A549 (cell line): ENCODE measurements at regions not wholly inside any gene's neighbourhood (a gene's known extent, or its start where the extent isn't known, plus 50 kb on each side); places are given as distances from the start of the nearest gene placed in this dataset.

Source experiments
- ATAC-seq, 2 experiments: fragments of 200-7000 bp in 1 of 2; fragments of >200 bp in 1 of 2; cut with Nextera tagmentation in 1 of 2; cut with Tn5 transposase in 1 of 2; 3 replicates each; pipeline versions ENCODE4 v1.8.0 to v1.9.1; 2018 to 2020; ENCODE audit warnings: mild to moderate bottlenecking in 1 of 2, moderate library complexity in 1 of 2
- CTCF ChIA-PET: fragments of 300-600 bp; sonication (Branson Sonifier 250); formaldehyde crosslinking; extraction: SDS; loops from one replicate; lab custom pipeline; 2021; ENCODE audit warnings: antibody characterized with exemption, inconsistent platforms; lab: Yijun Ruan, JAX
- POLR2A ChIA-PET: fragments of 350-600 bp; formaldehyde crosslinking; extraction: SDS; loops from one replicate; lab custom pipeline; 2021; ENCODE audit warnings: antibody characterized with exemption, inconsistent platforms; lab: Yijun Ruan, JAX
- DNase-seq, 2 experiments: peaks; one replicate each; pipeline versions ENCODE4 v3.0.0 to v3.0.0-alpha.2; 2011 to 2016; ENCODE audit warnings: low read depth in 1 of 2, low spot score in 1 of 2
- FAIRE-seq: peaks from 2 replicates; lab custom pipeline; 2011; peaks lifted over from hg19 to GRCh38; lab: Jason Lieb, UNC
- H3K27ac ChIP-seq, 2 experiments: fragments of >200 bp; sonication (Bioruptor Twin); formaldehyde crosslinking; 3 replicates each; pipeline ENCODE4 v1.5.1; 2016 to 2017
- H3K4me1 ChIP-seq: fragments of >200 bp; sonication (Bioruptor Twin); formaldehyde crosslinking; 3 replicates; pipeline ENCODE4 v1.6.1; 2016
- H3K4me2 ChIP-seq: fragments of >200 bp; sonication (Bioruptor Twin); formaldehyde crosslinking; 3 replicates; pipeline ENCODE4 v1.6.1; 2016
- H3K4me3 ChIP-seq: fragments of >200 bp; sonication (Bioruptor Twin); formaldehyde crosslinking; 3 replicates; pipeline ENCODE4 v1.5.1; 2016
- H3K9me3 ChIP-seq: fragments of >200 bp; sonication (Bioruptor Twin); formaldehyde crosslinking; 3 replicates; pipeline ENCODE4 v1.6.1; 2016
- ATOH8 ChIP-seq: fragments of 250-450 bp; sonication (Bioruptor Pico); IDR thresholded peaks from 2 replicates; pipeline ENCODE4 v1.5.0; 2020; ENCODE audit warnings: low read depth, mild to moderate bottlenecking, moderate library complexity
- BCL3 ChIP-seq: fragments of >200 bp; sonication (Bioruptor Twin); formaldehyde crosslinking; IDR thresholded peaks from 3 replicates; pipeline ENCODE4 v1.6.1; 2016
- BHLHE40 ChIP-seq: IDR thresholded peaks from 2 replicates; pipeline ENCODE4 v1.6.1; 2012; ENCODE audit warnings: low read depth, low read length, inconsistent platforms
- CBX2 ChIP-seq: fragments of 200-600 bp; sonication (generic); IDR thresholded peaks from 2 replicates; pipeline ENCODE4 v1.6.1; 2016; ENCODE audit warnings: low read depth, mild to moderate bottlenecking, borderline replicate concordance
- ELK1 ChIP-seq: fragments of 150-350 bp; IDR thresholded peaks from 2 replicates; pipeline ENCODE4 v1.6.1; 2014; ENCODE audit warnings: low read depth, mild to moderate bottlenecking, low read length
- EP300 ChIP-seq, 2 experiments: fragments of >200 bp; sonication (Bioruptor Twin); formaldehyde crosslinking; IDR thresholded peaks; 2 replicates in 1 of 2; 3 replicates in 1 of 2; pipeline ENCODE4 v1.6.1; 2016 to 2017
- FOSB ChIP-seq: fragments of 250-450 bp; sonication (Bioruptor Pico); IDR thresholded peaks from 2 replicates; pipeline ENCODE4 v1.5.0; 2020; ENCODE audit warnings: mild to moderate bottlenecking, moderate library complexity
- FOXS1 ChIP-seq: fragments of 250-450 bp; sonication (Bioruptor Pico); IDR thresholded peaks from 2 replicates; pipeline ENCODE4 v1.5.0; 2020; ENCODE audit warnings: mild to moderate bottlenecking, moderate library complexity
- HOXB13 ChIP-seq: fragments of 250-450 bp; sonication (Bioruptor Pico); IDR thresholded peaks from 2 replicates; pipeline ENCODE4 v1.5.0; 2020; ENCODE audit warnings: low read depth, mild to moderate bottlenecking, moderate library complexity
- JUNB ChIP-seq: fragments of >200 bp; sonication (Bioruptor Twin); formaldehyde crosslinking; IDR thresholded peaks from 2 replicates; pipeline ENCODE4 v1.6.1; 2016
- KDM5A ChIP-seq: fragments of 200-600 bp; sonication (generic); IDR thresholded peaks from 2 replicates; pipeline ENCODE4 v1.6.1; 2016; ENCODE audit warnings: antibody characterized with exemption, mild to moderate bottlenecking
- MAZ ChIP-seq: fragments of 150-350 bp; IDR thresholded peaks from 2 replicates; pipeline ENCODE4 v1.6.1; 2014; ENCODE audit warnings: antibody characterized with exemption, low read depth, low read length, borderline replicate concordance
- NPAS2 ChIP-seq: fragments of 250-450 bp; sonication (Bioruptor Pico); IDR thresholded peaks from 2 replicates; pipeline ENCODE4 v1.8.0; 2022; ENCODE audit warnings: mild to moderate bottlenecking, moderate library complexity, borderline replicate concordance
- PBX3 ChIP-seq: IDR thresholded peaks from 2 replicates; pipeline ENCODE4 v1.6.1; 2012
- RAD21 ChIP-seq, 2 experiments: fragments of >200 bp in 1 of 2; sonication (Bioruptor Twin) in 1 of 2; formaldehyde crosslinking in 1 of 2; IDR thresholded peaks in 1 of 2; conservative IDR thresholded peaks in 1 of 2; 2 replicates in 1 of 2; 3 replicates in 1 of 2; pipeline ENCODE4 v1.6.1; 2012 to 2018; ENCODE audit warnings: inconsistent platforms in 1 of 2
- RARB ChIP-seq: fragments of 250-450 bp; sonication (Bioruptor Pico); IDR thresholded peaks from 2 replicates; pipeline ENCODE4 v1.8.0; 2021; ENCODE audit warnings: mild to moderate bottlenecking, moderate library complexity
- REST ChIP-seq: fragments of 200-600 bp; sonication (generic); IDR thresholded peaks from 2 replicates; pipeline ENCODE4 v1.6.1; 2016; ENCODE audit warnings: antibody characterized with exemption, mild to moderate bottlenecking, moderate library complexity
- RFX5 ChIP-seq: fragments of 450-650 bp; IDR thresholded peaks from 2 replicates; pipeline ENCODE4 v1.7.1; 2014; ENCODE audit warnings: antibody characterized with exemption, mild to moderate bottlenecking, moderate library complexity
- SMC3 ChIP-seq: fragments of >200 bp; sonication (Bioruptor Twin); formaldehyde crosslinking; IDR thresholded peaks from 3 replicates; pipeline ENCODE4 v1.6.1; 2018; ENCODE audit warnings: inconsistent platforms
- TFCP2L1 ChIP-seq: fragments of 250-450 bp; sonication (Bioruptor Pico); IDR thresholded peaks from 2 replicates; pipeline ENCODE4 v1.5.0; 2021; ENCODE audit warnings: mild to moderate bottlenecking
- USF2 ChIP-seq: fragments of 450-650 bp; IDR thresholded peaks from 2 replicates; pipeline ENCODE4 v1.6.1; 2014; ENCODE audit warnings: antibody characterized with exemption
- ZFP36 ChIP-seq: fragments of 450-650 bp; IDR thresholded peaks from 2 replicates; pipeline ENCODE4 v1.6.1; 2014; ENCODE audit warnings: borderline replicate concordance; ENCODE audit not compliant: partially characterized antibody
- ZSCAN20 ChIP-seq: fragments of 250-450 bp; sonication (Bioruptor Pico); IDR thresholded peaks from 2 replicates; pipeline ENCODE4 v1.8.0; 2022; ENCODE audit warnings: mild to moderate bottlenecking, moderate library complexity
- WGBS: methylation state at CpG from one replicate; pipeline ENCODE4 v1.1.6; 2017; ENCODE audit errors: missing lambda C conversion rate; 5-methylcytosine and 5-hydroxymethylcytosine counted together

GRCh38 chr21:28865488-28866186 is 127.0 kb downstream of the LTN1 start:
- H3K9me3 ChIP-seq, result no peaks in the 10 kb centered on the region
- WGBS, result 87% methylated on average over 5 of the region's 5 CpGs
- DNase-seq (no peak), FAIRE-seq (no peak), ATAC-seq (no peak)
- H3K4me2 ChIP-seq, result no peak overlapping the region
- TF ChIP-seq KDM5A, result no peak
- no peak for TF ChIP-seq JUNB
- no peak for TF ChIP-seq ELK1
- no peak for TF ChIP-seq RAD21 (conservative IDR thresholded peaks at IDR 0.05 in 1 of 2, IDR thresholded peaks at IDR 0.05 in 1 of 2)
- TF ChIP-seq FOXS1 (CRISPR knock-in tag), result no peak
- TF ChIP-seq USF2, result no peak
- TF ChIP-seq RFX5, result no peak
- no peak for TF ChIP-seq CBX2
- TF ChIP-seq ZFP36, result no peak
- TF ChIP-seq SMC3, result no peak
- no peak for TF ChIP-seq FOSB (CRISPR knock-in tag)
- TF ChIP-seq NPAS2 (CRISPR knock-in tag), result no peak
- no peak for TF ChIP-seq ATOH8 (CRISPR knock-in tag)
- POLR2A ChIA-PET, result no interaction called here
- no peaks in the 10 kb centered on the region for H3K4me1 ChIP-seq
- no peak overlapping the region for H3K27ac ChIP-seq
- CTCF ChIA-PET, result no interaction called here
- no peak overlapping the region for H3K4me3 ChIP-seq

- TF ChIP-seq RFX5 (no peak), BHLHE40 (no peak), ATOH8 (CRISPR knock-in tag) (no peak), JUNB (no peak), RARB (no peak), ZSCAN20 (CRISPR knock-in tag) (no peak), EP300 (IDR thresholded peaks at IDR 0.05) (no peak), FOXS1 (CRISPR knock-in tag) (no peak), MAZ (no peak), BCL3 (no peak), PBX3 (no peak), HOXB13 (CRISPR knock-in tag) (no peak), REST (no peak), TFCP2L1 (CRISPR knock-in tag) (no peak)
These were observed 134.3 kb downstream of the LTN1 start for GRCh38 chr21:28858424-28858823.

More at GRCh38 chr21:28858424-28858823, 134.3 kb downstream of the LTN1 start:
- Histone ChIP-seq H3K4me1 (no peaks in the 10 kb centered on the region), H3K4me2 (no peak overlapping the region), H3K27ac (no peak overlapping the region), H3K4me3 (no peak overlapping the region), H3K9me3 (no peaks in the 10 kb centered on the region)
- ATAC-seq (no peak), DNase-seq (no peak), FAIRE-seq (no peak)
- POLR2A ChIA-PET, result no interaction called here
- 53% methylated on average over 3 of the region's 3 CpGs for WGBS
- CTCF ChIA-PET, result interaction anchor here (1.1 kb wide), 1 partner anchor 77 kb away, joined by 3 read pairs; no protein-coding TSS in a partner anchor
